ENCODE measurements at regions not wholly inside any gene's neighbourhood (a gene's known extent, or its start where the extent isn't known, plus 50 kb on each side); places are given as distances from the start of the nearest gene placed in this dataset.

- TF ChIP-seq POLR2A (IDR thresholded peaks at IDR 0.05) (no peak), CTCF (IDR thresholded peaks at IDR 0.05) (no peak)
Measured at GRCh38 chr16:7775072-7775488, 442.4 kb downstream of the RBFOX1 start.
